ENCODE measurements at regions not wholly inside any gene's neighbourhood (a gene's known extent, or its start where the extent isn't known, plus 50 kb on each side); places are given as distances from the start of the nearest gene placed in this dataset.

DNA sequence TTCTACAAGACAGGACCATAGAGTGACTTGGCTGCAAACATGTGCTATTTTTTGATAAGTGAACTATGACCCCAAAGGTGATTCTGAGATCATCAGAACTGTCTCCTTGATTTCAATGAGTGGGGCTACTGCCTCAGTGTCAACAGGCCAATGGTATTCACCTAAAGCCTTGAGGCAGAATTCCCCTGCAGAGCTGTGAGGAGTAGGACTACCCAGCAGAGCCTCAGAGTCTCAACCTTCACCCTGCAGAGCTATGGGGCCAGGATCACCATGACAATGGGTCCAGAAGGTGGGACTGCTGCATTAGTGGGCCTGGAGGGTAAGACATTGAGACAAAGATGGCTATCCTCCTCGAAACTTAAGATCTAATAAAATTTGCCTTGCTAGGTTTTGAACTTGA is 1668.2 kb upstream of the SLC39A10 start:
- H3K4me3 ChIP-seq, result no peak overlapping the region
- no peak overlapping the region for H3K27ac ChIP-seq
- intact Hi-C loops (cut with DNase I; ENCODE audit: low total_unique reads), result no loop called here
- H3K9me3 ChIP-seq, result no peaks in the 10 kb centered on the region
- H3K27me3 ChIP-seq (replicated peaks in 1 of 7), result no peaks in the 10 kb centered on the region
- H3K4me1 ChIP-seq, result no peaks in the 10 kb centered on the region
- WGBS, 5 donors, result 58 to 78% (median 66%) methylated on average over 1 of the region's 1 CpG
- H3K36me3 ChIP-seq, result no peaks in the 10 kb centered on the region
- TF ChIP-seq, protein P1, sequence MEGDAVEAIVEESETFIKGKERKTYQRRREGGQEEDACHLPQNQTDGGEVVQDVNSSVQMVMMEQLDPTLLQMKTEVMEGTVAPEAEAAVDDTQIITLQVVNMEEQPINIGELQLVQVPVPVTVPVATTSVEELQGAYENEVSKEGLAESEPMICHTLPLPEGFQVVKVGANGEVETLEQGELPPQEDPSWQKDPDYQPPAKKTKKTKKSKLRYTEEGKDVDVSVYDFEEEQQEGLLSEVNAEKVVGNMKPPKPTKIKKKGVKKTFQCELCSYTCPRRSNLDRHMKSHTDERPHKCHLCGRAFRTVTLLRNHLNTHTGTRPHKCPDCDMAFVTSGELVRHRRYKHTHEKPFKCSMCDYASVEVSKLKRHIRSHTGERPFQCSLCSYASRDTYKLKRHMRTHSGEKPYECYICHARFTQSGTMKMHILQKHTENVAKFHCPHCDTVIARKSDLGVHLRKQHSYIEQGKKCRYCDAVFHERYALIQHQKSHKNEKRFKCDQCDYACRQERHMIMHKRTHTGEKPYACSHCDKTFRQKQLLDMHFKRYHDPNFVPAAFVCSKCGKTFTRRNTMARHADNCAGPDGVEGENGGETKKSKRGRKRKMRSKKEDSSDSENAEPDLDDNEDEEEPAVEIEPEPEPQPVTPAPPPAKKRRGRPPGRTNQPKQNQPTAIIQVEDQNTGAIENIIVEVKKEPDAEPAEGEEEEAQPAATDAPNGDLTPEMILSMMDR (IDR thresholded peaks at IDR 0.05 in 8 of 11, conservative IDR thresholded peaks at IDR 0.05 in 3 of 11), result no peak
- TF ChIP-seq POLR2AphosphoS5 (IDR thresholded peaks at IDR 0.05) (no peak), POLR2A (IDR thresholded peaks at IDR 0.05) (no peak)
- DNase-seq, result no peak

DNA sequence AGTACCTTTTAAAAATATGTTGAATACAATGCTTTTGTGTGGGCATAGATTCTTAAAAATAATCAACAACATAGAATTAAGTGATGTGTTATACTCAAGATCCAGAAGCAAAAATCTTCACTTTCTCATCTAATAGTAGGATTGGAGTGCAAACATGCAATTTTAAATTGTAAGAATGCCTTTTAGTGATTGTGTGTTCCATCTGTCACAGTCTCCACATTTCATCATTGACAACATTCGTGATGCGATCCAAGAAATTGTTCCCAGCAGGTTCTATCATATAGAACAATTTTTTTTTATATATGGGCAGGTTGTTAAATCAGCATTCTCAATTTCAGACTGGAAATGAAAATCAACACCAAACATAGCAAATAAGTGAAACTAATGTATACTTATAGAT is 1671.8 kb upstream of the SLC39A10 start:
- Histone ChIP-seq H3K27me3 (replicated peaks in 1 of 7) (no peaks in the 10 kb centered on the region), H3K9me3 (no peaks in the 10 kb centered on the region), H3K4me1 (no peaks in the 10 kb centered on the region), H3K36me3 (no peaks in the 10 kb centered on the region), H3K27ac (no peak overlapping the region), H3K4me3 (no peak overlapping the region)
- intact Hi-C loops (cut with DNase I; ENCODE audit: low total_unique reads), result no loop called here
- TF ChIP-seq, protein P1 (IDR thresholded peaks at IDR 0.05 in 8 of 11, conservative IDR thresholded peaks at IDR 0.05 in 3 of 11), result no peak
- no peak for TF ChIP-seq POLR2AphosphoS5 (IDR thresholded peaks at IDR 0.05)
- no peak for TF ChIP-seq POLR2A (IDR thresholded peaks at IDR 0.05)
- WGBS, 5 donors, result 88 to 94% (median 92%) methylated on average over 2 of the region's 2 CpGs
- no peak for DNase-seq

DNA sequence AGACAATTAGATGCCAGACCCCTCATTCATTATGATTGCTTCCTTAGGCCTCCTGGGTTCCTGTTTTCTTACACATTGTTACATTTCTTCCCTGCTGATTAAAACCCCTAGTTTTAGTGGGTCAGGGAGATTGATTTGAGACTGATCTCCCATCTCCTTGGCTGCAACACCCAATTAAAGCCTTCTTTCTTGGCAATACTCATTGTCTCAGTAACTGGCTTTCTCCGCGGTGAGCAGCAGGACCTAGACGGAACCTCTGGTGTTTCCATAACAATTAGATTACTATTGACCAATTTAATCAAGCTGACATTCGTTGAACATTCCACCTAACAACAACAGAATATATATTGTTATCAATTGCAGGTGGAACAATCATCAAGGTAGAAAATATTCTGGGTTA is 1676.4 kb upstream of the SLC39A10 start:
- intact Hi-C loops (cut with DNase I; ENCODE audit: low total_unique reads), result no loop called here
- TF ChIP-seq POLR2A (IDR thresholded peaks at IDR 0.05) (no peak), POLR2AphosphoS5 (IDR thresholded peaks at IDR 0.05) (no peak)
- TF ChIP-seq, protein P1 (IDR thresholded peaks at IDR 0.05 in 8 of 11, conservative IDR thresholded peaks at IDR 0.05 in 3 of 11), result no peak
- Histone ChIP-seq H3K4me3 (no peak overlapping the region), H3K4me1 (no peaks in the 10 kb centered on the region), H3K27me3 (replicated peaks in 1 of 7) (no peaks in the 10 kb centered on the region), H3K36me3 (no peaks in the 10 kb centered on the region), H3K27ac (no peak overlapping the region), H3K9me3 (peaks cover 0 to 19% (median 7%) of the 10 kb centered on the region in 8 donors)
- WGBS, 5 donors, result 80 to 94% (median 81%) methylated on average over 4 of the region's 4 CpGs
- no peak for DNase-seq

DNA sequence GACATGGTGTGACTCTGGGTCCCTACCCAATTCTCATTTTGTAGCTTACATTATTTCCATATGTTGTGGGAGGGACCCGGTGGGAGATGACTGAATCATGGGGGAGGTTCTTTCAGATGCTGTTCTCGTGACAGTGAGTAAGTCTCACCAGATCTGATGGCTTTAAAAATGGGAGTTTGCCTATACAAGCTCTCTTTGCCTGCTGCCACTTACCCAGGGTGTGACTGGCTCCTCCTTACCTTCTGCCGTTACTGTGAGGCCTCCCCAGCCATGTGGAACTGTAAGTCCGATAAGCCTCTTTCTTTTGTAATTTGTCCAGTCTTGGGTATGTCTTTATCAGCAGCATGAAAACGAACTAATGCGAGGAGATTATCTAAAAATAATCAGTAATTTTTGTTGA is 1683.2 kb upstream of the SLC39A10 start:
- H3K9me3 ChIP-seq, result peaks cover 0 to 16% (median 6%) of the 10 kb centered on the region in 8 donors
- 74 to 90% (median 78%) methylated on average over 6 of the region's 6 CpGs for WGBS, 5 donors
- H3K36me3 ChIP-seq, result no peaks in the 10 kb centered on the region
- H3K4me3 ChIP-seq, result no peak overlapping the region
- no peak for DNase-seq
- TF ChIP-seq POLR2A (IDR thresholded peaks at IDR 0.05) (no peak), POLR2AphosphoS5 (IDR thresholded peaks at IDR 0.05) (no peak)
- TF ChIP-seq, protein P1 (IDR thresholded peaks at IDR 0.05 in 8 of 11, conservative IDR thresholded peaks at IDR 0.05 in 3 of 11), result no peak
- intact Hi-C loops (cut with DNase I; ENCODE audit: low total_unique reads), result no loop called here
- H3K27ac ChIP-seq, result no peak overlapping the region
- H3K27me3 ChIP-seq (replicated peaks in 1 of 7), result no peaks in the 10 kb centered on the region
- no peaks in the 10 kb centered on the region for H3K4me1 ChIP-seq

Measured in spleen (tissue), 11 donors.